GM18909 (cell line): ENCODE measurements at regions not wholly inside any gene's neighbourhood (a gene's known extent, or its start where the extent isn't known, plus 50 kb on each side); places are given as distances from the start of the nearest gene placed in this dataset.

Source experiments
- ATAC-seq: cut with Tn5 transposase; IDR thresholded peaks from one replicate; pipeline ENCODE4 v1.9.1; 2021; ENCODE audit warnings: mild to moderate bottlenecking; ENCODE audit not compliant: unreplicated experiment, poor library complexity

GRCh38 chr2:121895723-121896571 is 140.5 kb downstream of the TSN start:
- ATAC-seq, result no peak

DNA sequence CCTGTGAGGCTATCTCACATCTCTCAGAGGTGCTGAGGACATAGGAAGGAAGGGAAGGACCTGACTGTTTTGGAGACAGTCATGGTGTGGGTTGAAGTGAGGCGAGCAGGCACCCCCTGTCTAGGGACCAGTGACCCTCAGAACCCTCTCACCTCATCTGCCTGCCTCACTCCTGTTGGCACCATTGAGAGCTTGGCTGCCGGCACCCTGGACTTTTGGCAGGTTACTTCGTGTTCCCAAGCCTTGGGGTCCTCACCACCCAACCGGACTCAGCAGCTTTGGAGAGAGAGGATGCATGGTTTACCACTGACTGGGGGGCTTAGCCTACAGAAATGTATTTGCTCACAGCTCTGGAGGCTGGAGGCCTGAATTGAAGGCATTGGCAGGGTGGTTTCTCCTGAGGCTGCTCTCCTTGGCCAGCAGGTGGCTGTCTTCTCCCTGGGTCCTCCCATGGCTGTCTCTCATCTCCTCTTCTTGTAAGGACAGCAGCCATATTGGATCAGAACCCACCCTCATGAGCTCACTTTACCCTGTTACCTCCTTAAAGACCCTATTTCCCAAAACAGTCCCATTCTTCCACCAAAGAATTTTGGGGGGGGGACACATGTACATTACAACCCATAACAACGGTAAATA is 142.0 kb downstream of the TSN start:
- ATAC-seq, result peak; percentile 88

DNA sequence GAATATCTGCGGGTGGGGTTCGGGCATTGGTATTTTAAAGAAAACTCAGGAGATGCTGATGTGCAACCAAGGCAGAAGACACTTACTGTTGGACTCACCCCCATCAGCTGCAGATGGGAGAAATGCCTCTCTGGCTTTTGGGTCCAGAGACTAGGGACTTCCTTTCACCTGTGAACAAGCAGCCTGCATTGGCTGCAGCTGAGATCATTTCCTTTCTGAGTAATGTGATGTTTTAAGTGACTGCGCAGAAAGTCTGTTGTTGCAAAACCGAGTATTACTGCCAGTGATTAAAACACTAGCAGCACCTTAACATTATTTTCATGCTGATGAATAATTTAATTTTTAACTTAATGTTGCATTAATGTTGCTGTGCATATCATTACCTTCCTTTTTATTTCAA is 143.0 kb downstream of the TSN start:
- ATAC-seq, result no peak

- ATAC-seq, result no peak
Observed at GRCh38 chr2:121900391-121900790, 144.9 kb downstream of the TSN start.

- ATAC-seq, result no peak
Observed at GRCh38 chr2:121902171-121902591, 146.7 kb downstream of the TSN start.

DNA sequence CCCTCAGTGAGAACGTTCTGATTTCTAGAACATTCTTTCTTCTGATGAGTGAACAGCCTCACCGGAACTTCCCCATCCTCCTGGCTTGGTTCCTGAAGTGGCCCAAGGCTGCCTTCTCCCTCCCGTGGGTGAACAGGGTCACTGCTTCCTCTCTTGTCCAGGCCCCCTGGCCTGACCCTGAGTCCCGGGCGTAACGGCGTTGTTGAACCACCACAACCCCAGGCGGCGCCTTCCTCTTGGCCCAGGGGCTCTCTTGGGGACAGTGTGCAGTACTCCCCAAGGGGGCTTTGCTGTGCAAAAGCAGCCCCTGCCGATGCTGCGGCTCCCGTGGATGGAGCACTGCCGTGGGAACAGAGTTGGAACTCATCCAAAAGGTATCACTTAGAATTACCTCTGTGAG is 147.2 kb downstream of the TSN start:
- no peak for ATAC-seq

GRCh38 chr2:121903037-121903689 is 147.7 kb downstream of the TSN start:
- no peak for ATAC-seq

DNA sequence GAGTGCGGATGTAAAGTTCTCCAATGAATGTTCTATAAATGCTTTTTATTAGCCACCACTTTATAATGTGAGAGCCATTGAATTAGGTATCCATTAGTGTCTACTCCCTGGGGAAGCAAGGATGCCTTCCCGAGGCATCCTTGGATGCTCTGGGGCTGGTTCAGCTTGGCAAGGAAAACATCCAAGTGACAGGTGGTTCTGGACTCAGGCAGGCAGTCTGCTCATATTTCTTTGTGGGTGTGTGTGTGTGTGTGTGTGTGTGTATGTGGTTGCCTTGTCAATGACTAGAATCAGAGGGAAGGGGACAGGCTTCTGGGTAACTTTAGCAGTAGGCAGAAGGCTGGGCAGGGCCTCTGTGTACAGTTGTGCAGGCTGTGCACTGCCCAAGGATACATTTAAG is 149.2 kb downstream of the TSN start:
- ATAC-seq, result no peak

- no peak for ATAC-seq
Observed at GRCh38 chr2:121905201-121905600, 149.8 kb downstream of the TSN start.

DNA sequence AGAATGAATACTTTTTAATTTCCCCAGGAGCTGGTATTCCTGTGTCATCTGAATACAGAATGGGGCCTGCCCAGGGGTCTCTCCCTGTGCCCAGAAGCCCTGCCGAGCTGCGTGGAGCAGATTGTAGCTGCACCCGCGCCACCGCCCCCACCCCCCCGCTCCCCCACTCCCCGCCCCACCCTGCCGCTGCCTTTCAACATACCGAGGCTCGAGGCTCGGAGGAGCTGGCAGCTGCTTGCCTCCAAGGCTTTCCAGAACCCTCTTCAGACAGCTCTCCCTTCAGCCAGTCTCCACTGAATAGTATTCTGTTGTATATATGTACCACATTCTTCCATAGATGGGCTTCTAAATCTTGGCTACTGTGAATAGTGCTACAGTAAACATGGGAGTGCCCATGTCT is 150.7 kb downstream of the TSN start:
- no peak for ATAC-seq

DNA sequence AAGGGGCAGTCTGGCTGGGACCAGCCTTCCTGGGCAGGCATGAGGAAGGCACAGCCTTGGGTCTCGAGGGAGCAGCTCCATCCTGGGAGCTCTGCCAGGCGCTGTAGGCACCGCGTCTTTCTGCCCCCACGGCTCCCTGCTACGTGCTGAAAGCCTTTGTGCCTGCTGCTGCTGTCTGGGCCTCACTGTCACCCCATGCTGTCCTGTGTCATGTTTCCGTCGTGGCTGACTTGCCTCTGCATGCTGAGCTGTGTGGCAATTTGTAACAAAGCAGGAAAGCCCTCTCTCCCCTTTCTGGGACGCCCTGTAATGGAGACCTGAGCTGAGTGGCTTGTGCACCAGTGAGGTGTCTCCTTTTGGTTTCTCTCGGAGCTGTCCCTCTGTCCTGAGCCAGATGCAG is 152.5 kb downstream of the TSN start:
- no peak for ATAC-seq

GRCh38 chr2:121910139-121910538 is 154.7 kb downstream of the TSN start:
- no peak for ATAC-seq

GRCh38 chr2:121911036-121911435 is 155.6 kb downstream of the TSN start:
- ATAC-seq, result no peak

DNA sequence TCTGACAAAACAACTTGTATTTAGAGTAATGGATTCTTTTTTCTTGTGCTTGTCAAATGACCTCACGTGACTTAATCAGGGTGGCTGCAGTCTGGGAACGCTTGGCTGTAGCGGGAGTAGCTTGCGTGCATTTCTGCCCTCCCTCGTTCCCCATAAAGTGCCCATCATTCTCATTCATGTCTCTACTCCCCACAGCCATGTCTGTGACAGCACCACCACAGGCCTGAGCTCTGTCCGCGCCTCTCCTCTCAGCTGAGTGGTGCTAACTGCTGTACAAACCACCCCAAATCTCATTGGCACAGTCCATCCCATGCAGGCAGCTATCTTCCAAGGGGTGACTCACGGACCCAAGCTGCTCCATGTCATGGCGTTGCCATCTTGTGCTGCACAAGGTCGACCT is 161.7 kb downstream of the TSN start:
- ATAC-seq, result no peak

GRCh38 chr2:121918231-121918630 is 162.8 kb downstream of the TSN start:
- no peak for ATAC-seq

DNA sequence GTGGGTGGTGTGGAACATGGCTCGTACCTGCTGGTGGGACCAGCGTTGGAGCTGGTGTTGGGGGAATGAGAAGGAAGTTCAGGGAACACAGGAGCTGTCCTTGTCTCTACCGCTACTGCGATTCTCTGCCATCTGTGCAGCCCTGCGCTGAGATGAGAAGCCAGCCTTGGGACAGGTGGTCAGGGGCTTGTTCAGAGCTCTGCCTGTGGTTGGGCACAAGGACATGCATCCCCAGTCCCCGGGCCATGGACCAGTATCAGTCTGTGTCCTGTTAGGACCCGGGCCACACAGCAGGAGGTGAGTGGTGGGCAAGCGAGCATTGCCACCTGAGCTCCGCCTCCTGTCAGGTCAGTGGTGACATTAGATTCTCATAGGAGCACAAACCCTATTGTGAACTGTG is 164.4 kb downstream of the TSN start:
- no peak for ATAC-seq

DNA sequence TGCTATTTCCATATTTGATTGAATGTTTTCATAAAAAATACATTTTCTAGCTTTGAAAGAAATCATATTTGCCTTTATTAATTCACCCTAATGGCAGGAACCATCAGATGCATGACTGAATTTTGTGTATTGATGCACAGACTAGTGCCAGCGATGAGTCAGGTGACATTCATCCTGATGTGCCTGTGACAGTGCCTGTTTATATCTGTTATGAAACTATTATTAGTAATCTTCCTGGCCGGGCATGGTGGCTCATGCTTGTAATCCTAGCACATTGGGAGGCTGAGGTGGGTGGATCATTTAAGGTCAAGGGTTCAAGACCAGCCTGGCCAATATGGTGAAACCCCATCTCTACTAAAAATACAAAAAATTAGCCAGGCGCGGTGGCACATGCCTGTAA is 170.0 kb downstream of the TSN start:
- no peak for ATAC-seq

- no peak for ATAC-seq
Observed at GRCh38 chr2:121943285-121943684, 187.8 kb downstream of the TSN start.

- no peak for ATAC-seq
Observed at GRCh38 chr2:121944072-121944831, 188.8 kb downstream of the TSN start.

- ATAC-seq, result no peak
Observed at GRCh38 chr2:121947674-121948073, 192.2 kb downstream of the TSN start.

- no peak for ATAC-seq
Observed at GRCh38 chr2:121949271-121949670, 193.8 kb downstream of the TSN start.
